Peyer's patch (tissue), 4 donors: ENCODE measurements at regions not wholly inside any gene's neighbourhood (a gene's known extent, or its start where the extent isn't known, plus 50 kb on each side); places are given as distances from the start of the nearest gene placed in this dataset.

ENCODE experiments used
- POLR2A ChIP-seq, 2 donors: fragments of 450-650 bp; IDR thresholded peaks; one replicate each; pipeline ENCODE4 v1.5.1; 2017; ENCODE audit warnings: antibody characterized with exemption in 2 of 2, mild to moderate bottlenecking in 2 of 2, moderate library complexity in 2 of 2
- TF ChIP-seq, protein P1 (sequence below), 6 experiments: fragments of 450-650 bp in 4 of 6; fragments of 200-600 bp in 2 of 6; sonication (generic) in 1 of 6; IDR thresholded peaks; one replicate each; pipeline ENCODE4 v1.5.1; 2017 to 2019; ENCODE audit warnings: antibody characterized with exemption in 6 of 6, mild to moderate bottlenecking in 3 of 6, moderate library complexity in 1 of 6

DNA sequence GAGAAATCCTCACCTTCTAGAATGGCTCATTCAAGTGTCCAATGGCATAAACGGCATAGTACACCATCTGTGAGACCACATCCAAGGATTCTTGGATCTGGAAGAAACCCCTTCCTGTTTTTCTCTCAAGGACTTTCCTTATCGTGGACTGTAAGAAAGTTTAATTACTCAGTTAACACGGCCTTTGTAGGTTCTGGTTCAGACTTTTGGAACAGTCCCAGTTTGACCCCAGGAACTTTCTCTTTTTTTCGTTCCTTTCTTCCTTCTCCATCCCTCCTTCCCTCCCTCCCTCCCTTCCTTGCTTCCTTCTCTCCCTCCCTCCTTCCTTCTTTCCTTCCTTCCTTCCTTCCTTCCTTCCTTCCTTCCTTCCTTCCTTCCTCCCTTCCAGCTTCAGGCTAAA is 343.5 kb upstream of the SMIM31 start:
- TF ChIP-seq, protein P1, sequence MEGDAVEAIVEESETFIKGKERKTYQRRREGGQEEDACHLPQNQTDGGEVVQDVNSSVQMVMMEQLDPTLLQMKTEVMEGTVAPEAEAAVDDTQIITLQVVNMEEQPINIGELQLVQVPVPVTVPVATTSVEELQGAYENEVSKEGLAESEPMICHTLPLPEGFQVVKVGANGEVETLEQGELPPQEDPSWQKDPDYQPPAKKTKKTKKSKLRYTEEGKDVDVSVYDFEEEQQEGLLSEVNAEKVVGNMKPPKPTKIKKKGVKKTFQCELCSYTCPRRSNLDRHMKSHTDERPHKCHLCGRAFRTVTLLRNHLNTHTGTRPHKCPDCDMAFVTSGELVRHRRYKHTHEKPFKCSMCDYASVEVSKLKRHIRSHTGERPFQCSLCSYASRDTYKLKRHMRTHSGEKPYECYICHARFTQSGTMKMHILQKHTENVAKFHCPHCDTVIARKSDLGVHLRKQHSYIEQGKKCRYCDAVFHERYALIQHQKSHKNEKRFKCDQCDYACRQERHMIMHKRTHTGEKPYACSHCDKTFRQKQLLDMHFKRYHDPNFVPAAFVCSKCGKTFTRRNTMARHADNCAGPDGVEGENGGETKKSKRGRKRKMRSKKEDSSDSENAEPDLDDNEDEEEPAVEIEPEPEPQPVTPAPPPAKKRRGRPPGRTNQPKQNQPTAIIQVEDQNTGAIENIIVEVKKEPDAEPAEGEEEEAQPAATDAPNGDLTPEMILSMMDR (IDR thresholded peaks at IDR 0.05), result no peak
- no peak for TF ChIP-seq POLR2A (IDR thresholded peaks at IDR 0.05)
